IPS-18a (cell line): ENCODE measurements at regions not wholly inside any gene's neighbourhood (a gene's known extent, or its start where the extent isn't known, plus 50 kb on each side); places are given as distances from the start of the nearest gene placed in this dataset.
"Not testable (repeated sequence)": the region's sequence is repeated elsewhere in the genome, so short reads cannot be mapped to it uniquely, and the experiment has no call there.

Source experiments
- H3K27ac ChIP-seq: one replicate; pipeline ENCODE4 v1.5.1; 2013; ENCODE audit warnings: low read length
- H3K27me3 ChIP-seq: one replicate; pipeline ENCODE4 v1.6.1; 2013; ENCODE audit warnings: mild to moderate bottlenecking, low read length; ENCODE audit not compliant: control insufficient read depth, insufficient read depth
- H3K36me3 ChIP-seq: one replicate; pipeline ENCODE4 v1.6.1; 2013; ENCODE audit warnings: low read depth, low read length; ENCODE audit not compliant: control insufficient read depth
- H3K4me1 ChIP-seq: one replicate; pipeline ENCODE4 v1.6.1; 2013; ENCODE audit warnings: low read depth, low read length; ENCODE audit not compliant: control insufficient read depth
- H3K4me3 ChIP-seq: one replicate; pipeline ENCODE4 v1.5.1; 2013; ENCODE audit warnings: low read length
- H3K9ac ChIP-seq: one replicate; pipeline ENCODE4 v1.6.1; 2013; ENCODE audit warnings: mild to moderate bottlenecking, low read length, moderate library complexity
- H3K9me3 ChIP-seq: one replicate; pipeline ENCODE4 v1.6.1; 2013; ENCODE audit warnings: low read depth, low read length; ENCODE audit not compliant: control insufficient read depth

- Histone ChIP-seq H3K36me3 (no peaks in the 10 kb centered on the region), H3K27me3 (no peaks in the 10 kb centered on the region), H3K9me3 (no peaks in the 10 kb centered on the region), H3K4me1 (peaks cover under 1% of the 10 kb centered on the region), H3K27ac (no peak overlapping the region), H3K4me3 (no peak overlapping the region), H3K9ac (no peak overlapping the region)
These were observed 487.3 kb upstream of the SPRED2 start for GRCh38 chr2:65919550-65920188.

- Histone ChIP-seq H3K9ac (no peak overlapping the region), H3K27ac (no peak overlapping the region), H3K36me3 (no peaks in the 10 kb centered on the region), H3K9me3 (no peaks in the 10 kb centered on the region), H3K4me1 (peaks cover 10% of the 10 kb centered on the region), H3K27me3 (no peaks in the 10 kb centered on the region), H3K4me3 (no peak overlapping the region)
These were observed 486.4 kb upstream of the SPRED2 start for GRCh38 chr2:65918760-65919187.

GRCh38 chr2:65917986-65918385 is 485.6 kb upstream of the SPRED2 start:
- Histone ChIP-seq H3K36me3 (no peaks in the 10 kb centered on the region), H3K4me1 (peaks cover 11% of the 10 kb centered on the region), H3K27me3 (no peaks in the 10 kb centered on the region), H3K9me3 (no peaks in the 10 kb centered on the region), H3K4me3 (no peak overlapping the region), H3K9ac (no peak overlapping the region), H3K27ac (no peak overlapping the region)

GRCh38 chr2:65916785-65917295 is 484.4 kb upstream of the SPRED2 start:
- Histone ChIP-seq H3K27ac (no peak overlapping the region), H3K27me3 (no peaks in the 10 kb centered on the region), H3K9me3 (no peaks in the 10 kb centered on the region), H3K36me3 (no peaks in the 10 kb centered on the region), H3K9ac (no peak overlapping the region), H3K4me1 (peaks cover 11% of the 10 kb centered on the region), H3K4me3 (no peak overlapping the region)

- H3K9ac ChIP-seq: no peak overlapping the region
- no peaks in the 10 kb centered on the region for H3K9me3 ChIP-seq
- H3K27me3 ChIP-seq: no peaks in the 10 kb centered on the region
- no peaks in the 10 kb centered on the region for H3K36me3 ChIP-seq
- peaks cover 11% of the 10 kb centered on the region for H3K4me1 ChIP-seq
- H3K4me3 ChIP-seq: no peak overlapping the region
- H3K27ac ChIP-seq: no peak overlapping the region
These were observed 483.8 kb upstream of the SPRED2 start for GRCh38 chr2:65916177-65916576.

- no peaks in the 10 kb centered on the region for H3K27me3 ChIP-seq
- no peaks in the 10 kb centered on the region for H3K36me3 ChIP-seq
- H3K9ac ChIP-seq: no peak overlapping the region
These were observed 482.9 kb upstream of the SPRED2 start for GRCh38 chr2:65915273-65915672.

GRCh38 chr2:65914244-65914786 is 481.9 kb upstream of the SPRED2 start:
- no peaks in the 10 kb centered on the region for H3K36me3 ChIP-seq
- H3K9me3 ChIP-seq: no peaks in the 10 kb centered on the region
- H3K27me3 ChIP-seq: no peaks in the 10 kb centered on the region
- no peak overlapping the region for H3K4me3 ChIP-seq
- H3K4me1 ChIP-seq: peaks cover 11% of the 10 kb centered on the region
- no peak overlapping the region for H3K9ac ChIP-seq
- no peak overlapping the region for H3K27ac ChIP-seq

More at GRCh38 chr2:65915273-65915672, 482.9 kb upstream of the SPRED2 start:
- no peaks in the 10 kb centered on the region for H3K9me3 ChIP-seq
- peaks cover 11% of the 10 kb centered on the region for H3K4me1 ChIP-seq
- no peak overlapping the region for H3K4me3 ChIP-seq
- no peak overlapping the region for H3K27ac ChIP-seq

- Histone ChIP-seq H3K4me3 (no peak overlapping the region), H3K36me3 (no peaks in the 10 kb centered on the region), H3K27ac (no peak overlapping the region), H3K9me3 (no peaks in the 10 kb centered on the region), H3K9ac (no peak overlapping the region), H3K4me1 (peaks cover 11% of the 10 kb centered on the region), H3K27me3 (no peaks in the 10 kb centered on the region)
These were observed 481.4 kb upstream of the SPRED2 start for GRCh38 chr2:65913813-65914212.

- Histone ChIP-seq H3K27ac (no peak overlapping the region), H3K36me3 (no peaks in the 10 kb centered on the region), H3K9ac (no peak overlapping the region), H3K4me1 (no peaks in the 10 kb centered on the region), H3K27me3 (no peaks in the 10 kb centered on the region), H3K9me3 (no peaks in the 10 kb centered on the region), H3K4me3 (no peak overlapping the region)
These were observed 469.4 kb upstream of the SPRED2 start for GRCh38 chr2:65901756-65902155.

GRCh38 chr2:65896446-65896845 is 464.0 kb upstream of the SPRED2 start:
- no peak overlapping the region for H3K9ac ChIP-seq
- no peaks in the 10 kb centered on the region for H3K36me3 ChIP-seq
- H3K27ac ChIP-seq: no peak overlapping the region
- H3K4me3 ChIP-seq: no peak overlapping the region
- no peaks in the 10 kb centered on the region for H3K4me1 ChIP-seq
- H3K9me3 ChIP-seq: no peaks in the 10 kb centered on the region
- no peaks in the 10 kb centered on the region for H3K27me3 ChIP-seq

GRCh38 chr2:65890131-65890530 is 457.7 kb upstream of the SPRED2 start:
- not testable (repeated sequence) for H3K36me3 ChIP-seq, H3K9ac ChIP-seq, H3K4me3 ChIP-seq, H3K27ac ChIP-seq, H3K9me3 ChIP-seq, H3K27me3 ChIP-seq, H3K4me1 ChIP-seq

GRCh38 chr2:65885266-65885665 is 452.9 kb upstream of the SPRED2 start:
- Histone ChIP-seq H3K9ac (no peak overlapping the region), H3K4me1 (peaks cover under 1% of the 10 kb centered on the region), H3K4me3 (no peak overlapping the region), H3K9me3 (no peaks in the 10 kb centered on the region), H3K27me3 (no peaks in the 10 kb centered on the region), H3K36me3 (no peaks in the 10 kb centered on the region), H3K27ac (no peak overlapping the region)
